HL-60 (cell line): ENCODE measurements at regions not wholly inside any gene's neighbourhood (a gene's known extent, or its start where the extent isn't known, plus 50 kb on each side); places are given as distances from the start of the nearest gene placed in this dataset.

ENCODE experiments used
- DNase-seq, 2 experiments: peaks; one replicate each; pipeline ENCODE4 v3.0.0-alpha.2; 2010 to 2020; ENCODE audit warnings: low read depth in 1 of 2, low spot score in 1 of 2
- H3K27ac ChIP-seq: fragments of 250-450 bp; sonication (Bioruptor Pico); replicated peaks from 2 replicates; pipeline ENCODE4 v1.5.1; 2020; ENCODE audit warnings: mild to moderate bottlenecking, moderate library complexity
- H3K27me3 ChIP-seq: fragments of 250-450 bp; sonication (Bioruptor Pico); 2 replicates; pipeline ENCODE4 v1.5.1; 2021; ENCODE audit warnings: mild to moderate bottlenecking, moderate library complexity; ENCODE audit not compliant: insufficient read depth, poor library complexity, severe bottlenecking
- H3K4me3 ChIP-seq: replicated peaks from 2 replicates; pipeline ENCODE4 v1.5.1; 2011; ENCODE audit warnings: mild to moderate bottlenecking, control low read depth, low read length; ENCODE audit not compliant: insufficient read depth
- CTCF ChIP-seq: IDR thresholded peaks from one replicate; pipeline ENCODE4 v1.5.1; 2011; ENCODE audit warnings: low read length, control low read depth, inconsistent platforms; ENCODE audit not compliant: insufficient read depth
- GABPA ChIP-seq: IDR thresholded peaks from 2 replicates; pipeline ENCODE4 v1.6.1; 2012; ENCODE audit warnings: low read depth
- POLR2AphosphoS5 ChIP-seq: IDR thresholded peaks from 2 replicates; pipeline ENCODE4 v1.6.1; 2012; ENCODE audit warnings: low read depth
- REST ChIP-seq: IDR thresholded peaks from 2 replicates; pipeline ENCODE4 v1.6.1; 2012; ENCODE audit warnings: low read depth; ENCODE audit not compliant: insufficient replicate concordance
- SPI1 ChIP-seq: IDR thresholded peaks from 2 replicates; pipeline ENCODE4 v1.6.1; 2012; ENCODE audit warnings: low read depth, mild to moderate bottlenecking, borderline replicate concordance

GRCh38 chr3:6251612-6252400 is 609.1 kb upstream of the GRM7 start:
- TF ChIP-seq SPI1 (no peak), CTCF (no peak), GABPA (no peak), POLR2AphosphoS5 (no peak), REST (no peak)
- Histone ChIP-seq H3K4me3 (no peak overlapping the region), H3K27ac (no peak overlapping the region), H3K27me3 (peaks cover 2% of the 10 kb centered on the region)
- no peak for DNase-seq

- H3K27ac ChIP-seq = no peak overlapping the region
- no peak for DNase-seq
- no peak for TF ChIP-seq SPI1
- TF ChIP-seq REST = no peak
- TF ChIP-seq CTCF = no peak
- no peak for TF ChIP-seq GABPA
- TF ChIP-seq POLR2AphosphoS5 = no peak
Observed at GRCh38 chr3:6254490-6254889, 606.4 kb upstream of the GRM7 start.

GRCh38 chr3:6255229-6255628 is 605.7 kb upstream of the GRM7 start:
- Histone ChIP-seq H3K27me3 (no peaks in the 10 kb centered on the region), H3K4me3 (no peak overlapping the region)
- TF ChIP-seq POLR2AphosphoS5 = no peak
- no peak for TF ChIP-seq GABPA
- no peak for TF ChIP-seq REST
- TF ChIP-seq CTCF = no peak
- no peak for TF ChIP-seq SPI1

More at GRCh38 chr3:6254490-6254889, 606.4 kb upstream of the GRM7 start:
- no peaks in the 10 kb centered on the region for H3K27me3 ChIP-seq
- no peak overlapping the region for H3K4me3 ChIP-seq

More at GRCh38 chr3:6255229-6255628, 605.7 kb upstream of the GRM7 start:
- no peak for DNase-seq
- no peak overlapping the region for H3K27ac ChIP-seq
